ACHN (cell line): ENCODE measurements at regions not wholly inside any gene's neighbourhood (a gene's known extent, or its start where the extent isn't known, plus 50 kb on each side); places are given as distances from the start of the nearest gene placed in this dataset.

ENCODE experiments used
- DNase-seq: peaks from one replicate; pipeline ENCODE4 v3.0.0-alpha.2; 2015
- in situ Hi-C: cut with HindIII; loops from 2 replicates; pipeline ENCODE4 v1.10.0; 2017; ENCODE audit warnings: low sequenced_read_pairs, low pct_ligation_motif_present, low pct_unique_long_range_greater_than_20kb

DNA sequence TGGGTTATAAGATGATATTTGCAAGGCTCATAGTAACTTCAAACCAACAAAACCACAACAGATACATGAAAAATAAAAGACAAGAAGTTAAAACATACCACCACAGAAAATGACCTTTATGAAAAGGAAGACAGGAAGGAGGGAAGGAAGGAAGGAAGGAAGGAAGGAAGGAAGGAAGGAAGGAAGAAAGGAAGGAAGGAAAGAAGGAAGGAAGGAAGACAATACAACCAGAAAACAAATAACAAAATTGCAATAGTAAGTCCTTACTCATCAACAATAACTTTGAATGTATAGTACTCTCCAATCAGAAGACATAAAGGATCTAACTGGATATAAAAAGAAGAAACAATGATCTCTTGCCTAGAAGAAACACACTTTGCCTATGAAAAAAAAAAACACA lies 287.4 kb upstream of the DCBLD2 start:
- no peak for DNase-seq
- in situ Hi-C loops = no loop called here

DNA sequence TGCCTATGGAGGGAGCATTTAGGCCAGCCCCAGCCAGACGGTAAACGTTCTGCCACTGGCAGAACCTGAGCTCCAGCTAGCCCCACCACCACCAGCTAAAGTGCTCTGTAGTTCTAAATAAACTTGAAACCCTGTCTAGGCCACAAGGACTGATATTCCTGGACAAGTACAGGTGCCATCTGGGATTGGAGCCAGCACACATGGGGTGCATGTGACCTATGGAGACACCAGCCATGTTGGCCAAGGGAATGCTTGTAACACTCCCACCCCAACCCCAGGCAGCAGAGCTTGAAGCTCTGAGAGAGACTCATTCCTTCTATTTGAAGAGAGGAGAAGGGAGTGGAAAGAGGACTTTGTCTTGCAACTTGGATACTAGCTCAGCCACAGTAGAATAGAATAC lies 284.5 kb upstream of the DCBLD2 start:
- no peak for DNase-seq
- in situ Hi-C loops = no loop called here

- in situ Hi-C loops = no loop called here
- DNase-seq = no peak
Observed at GRCh38 chr3:99176169-99176964, 274.9 kb upstream of the DCBLD2 start.

GRCh38 chr3:99175276-99175812 lies 273.8 kb upstream of the DCBLD2 start:
- in situ Hi-C loops = no loop called here
- no peak for DNase-seq

GRCh38 chr3:99172736-99173657 lies 271.5 kb upstream of the DCBLD2 start:
- peak; percentile 62 for DNase-seq
- in situ Hi-C loops = no loop called here

- in situ Hi-C loops = no loop called here
- no peak for DNase-seq
Observed at GRCh38 chr3:99171800-99172199, 270.3 kb upstream of the DCBLD2 start.

DNA sequence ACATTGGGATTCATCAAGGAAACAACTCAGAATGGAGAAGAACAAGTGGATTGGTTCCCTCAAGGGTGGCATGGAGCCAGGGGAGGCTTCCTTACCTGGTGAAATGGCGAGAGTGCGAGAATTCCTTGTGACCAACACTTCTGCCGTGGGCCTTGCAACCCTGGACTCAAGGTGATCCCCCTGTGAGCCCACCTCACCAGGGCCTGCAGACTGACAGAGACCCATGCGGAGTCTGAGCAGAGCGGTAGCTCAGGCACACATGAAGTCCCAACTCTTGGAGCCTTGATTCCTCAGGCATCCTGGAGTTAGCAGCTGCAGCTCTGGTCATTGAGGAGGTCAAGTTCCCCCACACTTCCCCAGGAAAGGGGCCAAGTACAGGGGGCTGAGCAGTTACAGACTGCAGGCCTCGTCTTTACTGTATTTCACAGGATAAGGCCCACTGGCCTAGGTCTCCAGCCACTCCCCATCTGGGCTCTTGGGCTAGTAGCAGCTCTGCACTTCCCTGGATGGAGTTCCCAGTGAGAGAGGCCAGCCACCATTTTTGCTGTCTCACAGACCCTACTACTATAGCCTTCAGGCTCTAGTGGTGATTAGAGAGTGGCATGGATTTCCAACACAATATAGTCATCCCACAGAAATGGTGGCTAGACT lies 269.5 kb upstream of the DCBLD2 start:
- no peak for DNase-seq
- in situ Hi-C loops = no loop called here

GRCh38 chr3:99167071-99167470 lies 265.6 kb upstream of the DCBLD2 start:
- in situ Hi-C loops = no loop called here
- no peak for DNase-seq

GRCh38 chr3:99163314-99163713 lies 261.8 kb upstream of the DCBLD2 start:
- no peak for DNase-seq
- in situ Hi-C loops = no loop called here

GRCh38 chr3:99159220-99159762 lies 257.8 kb upstream of the DCBLD2 start:
- in situ Hi-C loops = no loop called here
- DNase-seq = peak; percentile 9

DNA sequence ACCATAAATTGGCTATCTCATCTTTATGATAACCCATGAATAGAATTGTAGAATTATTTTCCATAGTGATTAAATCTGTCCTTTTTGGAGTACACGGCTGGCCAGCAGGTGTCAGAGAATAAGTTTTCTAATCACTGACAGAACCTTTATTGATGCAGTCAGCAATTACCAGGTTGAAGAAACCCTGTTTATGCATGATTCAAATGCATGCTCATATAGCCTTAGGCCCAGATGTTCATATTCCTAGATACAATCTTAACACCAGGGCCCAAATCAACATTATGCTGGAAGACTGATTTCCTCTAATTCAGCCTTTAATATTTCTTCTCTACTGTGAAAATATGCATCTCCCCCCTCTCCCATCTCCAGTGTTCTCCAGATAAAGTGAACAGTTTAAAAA lies 243.5 kb upstream of the DCBLD2 start:
- DNase-seq = no peak
- in situ Hi-C loops = no loop called here

DNA sequence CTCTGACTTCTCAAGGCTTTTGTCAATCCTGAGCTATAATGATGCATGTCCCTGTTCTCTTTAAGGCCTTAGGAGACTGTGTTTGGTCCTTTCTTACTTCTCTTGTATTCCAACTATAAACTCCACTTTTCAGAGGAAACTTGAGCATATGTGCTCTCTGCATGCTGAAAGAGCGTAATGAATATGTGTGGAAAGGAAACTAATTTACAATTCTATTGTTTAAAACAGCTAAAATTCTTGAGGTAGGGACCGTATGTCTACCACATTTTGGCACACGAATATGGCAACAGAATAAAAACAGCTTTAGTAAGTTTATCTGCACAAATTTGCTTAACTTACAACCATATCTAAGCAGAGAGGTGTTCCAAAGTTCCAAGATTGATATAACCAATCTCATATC lies 242.0 kb upstream of the DCBLD2 start:
- in situ Hi-C loops = no loop called here

DNA sequence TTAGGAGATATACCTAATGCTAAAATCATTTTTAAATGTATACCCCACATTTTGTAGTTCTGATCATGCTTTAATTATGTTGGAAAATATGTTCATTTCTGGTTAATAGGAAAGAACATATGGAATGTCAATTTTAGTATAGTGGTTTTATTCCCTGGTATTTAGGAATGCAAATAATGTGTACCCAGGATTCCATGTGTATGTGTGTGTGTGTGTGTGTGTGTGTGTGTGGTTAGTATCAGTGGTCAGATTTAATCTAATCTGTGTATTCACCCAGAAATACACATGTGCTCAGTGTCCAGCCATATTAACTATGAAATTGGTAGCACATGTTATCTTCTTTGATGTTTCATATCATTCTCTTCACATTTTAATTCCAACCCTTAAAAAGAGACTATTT lies 233.5 kb upstream of the DCBLD2 start:
- DNase-seq = no peak
- in situ Hi-C loops = no loop called here

More for the DNA sequence above, 242.0 kb upstream of the DCBLD2 start:
- no peak for DNase-seq

- in situ Hi-C loops = no loop called here
- peak; percentile 16 for DNase-seq
Observed at GRCh38 chr3:99131876-99132275, 230.4 kb upstream of the DCBLD2 start.

- in situ Hi-C loops = no loop called here
- DNase-seq = peak; percentile 50
Observed at GRCh38 chr3:99128725-99129505, 227.4 kb upstream of the DCBLD2 start.

DNA sequence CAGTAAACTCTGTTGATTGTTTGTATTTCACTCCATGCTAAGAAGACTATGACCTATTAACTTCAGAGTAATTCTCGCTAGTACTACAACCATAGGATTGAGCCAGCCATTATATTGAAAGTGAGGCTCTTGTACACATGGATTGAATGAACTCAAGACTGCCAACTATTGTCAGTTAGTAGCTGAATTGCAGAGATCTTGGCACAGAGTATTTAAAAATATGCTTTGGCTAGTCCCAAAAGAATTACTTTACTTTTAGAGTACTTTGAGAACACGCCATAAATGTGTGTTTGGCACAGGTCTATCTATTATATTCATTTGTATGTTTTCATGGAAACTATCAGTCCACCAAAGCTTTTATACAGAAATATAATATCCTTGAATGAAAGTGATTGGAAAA lies 226.7 kb upstream of the DCBLD2 start:
- DNase-seq = no peak
- in situ Hi-C loops = no loop called here

- no peak for DNase-seq
- in situ Hi-C loops = no loop called here
Observed at GRCh38 chr3:99126316-99126715, 224.8 kb upstream of the DCBLD2 start.

- no peak for DNase-seq
- in situ Hi-C loops = no loop called here
Observed at GRCh38 chr3:99119385-99119784, 217.9 kb upstream of the DCBLD2 start.
